SK-N-MC (cell line): ENCODE measurements at regions not wholly inside any gene's neighbourhood (a gene's known extent, or its start where the extent isn't known, plus 50 kb on each side); places are given as distances from the start of the nearest gene placed in this dataset.

Experiments
- EZH2 ChIP-seq: fragments of 200-600 bp; sonication (generic); IDR thresholded peaks from one replicate; pipeline ENCODE4 v1.6.1; 2017; ENCODE audit warnings: antibody characterized with exemption
- POLR2AphosphoS5 ChIP-seq: IDR thresholded peaks from 2 replicates; pipeline ENCODE4 v1.6.1; 2012; ENCODE audit warnings: mild to moderate bottlenecking, low read depth, low read length, borderline replicate concordance

DNA sequence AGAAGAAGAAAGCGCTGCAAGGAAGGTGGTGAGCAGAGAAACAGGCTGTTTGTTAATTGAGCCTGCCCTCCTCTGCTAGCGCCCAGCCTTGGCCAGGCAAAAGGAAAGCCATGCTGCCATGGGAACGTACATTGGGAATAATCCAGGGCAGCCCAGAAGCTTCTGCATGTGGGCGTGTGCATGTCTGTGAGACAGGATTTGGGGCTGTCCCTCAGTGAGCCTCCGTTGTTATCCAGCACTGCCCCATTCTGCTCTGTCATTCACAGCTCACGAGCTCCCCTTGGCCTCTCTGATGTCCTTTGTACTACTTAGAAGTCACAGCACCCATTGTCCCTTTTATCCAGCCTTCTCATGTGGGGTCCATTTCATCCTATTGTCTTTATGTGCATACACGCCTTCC, 239.1 kb upstream of the ROPN1 start:
- TF ChIP-seq POLR2AphosphoS5 (no peak), EZH2 (no peak)
